ENCODE measurements at regions not wholly inside any gene's neighbourhood (a gene's known extent, or its start where the extent isn't known, plus 50 kb on each side); places are given as distances from the start of the nearest gene placed in this dataset.
"Not testable (repeated sequence)": the region's sequence is repeated elsewhere in the genome, so short reads cannot be mapped to it uniquely, and the experiment has no call there.

GRCh38 chr13:44887515-44887914 lies 101.8 kb downstream of the NUFIP1 start:
- DNase-seq = no peak

GRCh38 chr13:44884076-44884729 lies 105.1 kb downstream of the NUFIP1 start:
- no peak for DNase-seq

GRCh38 chr13:44879452-44880058 lies 109.7 kb downstream of the NUFIP1 start:
- no peak for DNase-seq

- DNase-seq = no peak
Observed at GRCh38 chr13:44876782-44877324, 112.4 kb downstream of the NUFIP1 start.

GRCh38 chr13:44874886-44875630 lies 114.2 kb downstream of the NUFIP1 start:
- DNase-seq = no peak

GRCh38 chr13:44874176-44874575 lies 115.1 kb downstream of the NUFIP1 start:
- DNase-seq = no peak

- no peak for DNase-seq
Observed at GRCh38 chr13:44873461-44873860, 115.8 kb downstream of the NUFIP1 start.

GRCh38 chr13:44872751-44873150 lies 116.5 kb downstream of the NUFIP1 start:
- no peak for DNase-seq

GRCh38 chr13:44870456-44870929 lies 118.8 kb downstream of the NUFIP1 start:
- DNase-seq = no peak

GRCh38 chr13:44869167-44869566 lies 120.1 kb downstream of the NUFIP1 start:
- no peak for DNase-seq

GRCh38 chr13:44868397-44868796 lies 120.9 kb downstream of the NUFIP1 start:
- DNase-seq = no peak

- peak in 2 of 3 donors; percentile 30 to 59 for DNase-seq
Observed at GRCh38 chr13:44867825-44868224, 121.4 kb downstream of the NUFIP1 start.

GRCh38 chr13:44866411-44866911 lies 122.8 kb downstream of the NUFIP1 start:
- DNase-seq = no peak

GRCh38 chr13:44865722-44866410 lies 123.4 kb downstream of the NUFIP1 start:
- no peak for DNase-seq

GRCh38 chr13:44863641-44864040 lies 125.6 kb downstream of the NUFIP1 start:
- DNase-seq = not testable (repeated sequence)

- no peak for DNase-seq
Observed at GRCh38 chr13:44860454-44860853, 128.8 kb downstream of the NUFIP1 start.

GRCh38 chr13:44857736-44858135 lies 131.5 kb downstream of the NUFIP1 start:
- no peak for DNase-seq

GRCh38 chr13:44857061-44857460 lies 132.2 kb downstream of the NUFIP1 start:
- no peak for DNase-seq

GRCh38 chr13:44855860-44856259 lies 133.4 kb downstream of the NUFIP1 start:
- no peak for DNase-seq

GRCh38 chr13:44854313-44855060 lies 134.8 kb downstream of the NUFIP1 start:
- DNase-seq = peak; percentile 57 to 78 (median 62)

GRCh38 chr13:44853641-44854040 lies 135.6 kb downstream of the NUFIP1 start:
- DNase-seq = no peak

Data from muscle of back (tissue), 3 donors.